ENCODE measurements at regions not wholly inside any gene's neighbourhood (a gene's known extent, or its start where the extent isn't known, plus 50 kb on each side); places are given as distances from the start of the nearest gene placed in this dataset.

DNA sequence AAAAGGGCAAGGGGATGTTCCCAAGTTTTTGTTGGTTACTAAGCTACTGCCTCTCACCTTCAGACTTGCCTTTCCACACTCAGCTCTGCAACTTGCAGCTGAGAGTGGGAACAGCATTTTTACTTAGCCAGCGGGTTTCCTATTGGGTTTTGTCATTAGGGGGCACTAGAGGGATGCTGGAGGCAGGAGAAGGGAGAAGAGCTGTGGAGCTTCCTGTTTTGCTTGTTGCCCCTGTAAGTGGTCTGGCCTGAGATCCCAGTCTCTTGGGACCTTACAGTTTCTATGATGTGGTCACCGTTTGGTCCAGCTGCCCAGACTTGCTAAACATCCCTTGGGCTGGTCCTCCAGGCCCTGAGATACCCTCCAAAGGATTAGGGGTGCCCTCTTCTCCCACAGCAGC is 209.6 kb upstream of the NLRP1 start:
- TF ChIP-seq POLR2A (IDR thresholded peaks at IDR 0.05) (no peak), POLR2AphosphoS5 (IDR thresholded peaks at IDR 0.05) (no peak)
- TF ChIP-seq, protein P1, sequence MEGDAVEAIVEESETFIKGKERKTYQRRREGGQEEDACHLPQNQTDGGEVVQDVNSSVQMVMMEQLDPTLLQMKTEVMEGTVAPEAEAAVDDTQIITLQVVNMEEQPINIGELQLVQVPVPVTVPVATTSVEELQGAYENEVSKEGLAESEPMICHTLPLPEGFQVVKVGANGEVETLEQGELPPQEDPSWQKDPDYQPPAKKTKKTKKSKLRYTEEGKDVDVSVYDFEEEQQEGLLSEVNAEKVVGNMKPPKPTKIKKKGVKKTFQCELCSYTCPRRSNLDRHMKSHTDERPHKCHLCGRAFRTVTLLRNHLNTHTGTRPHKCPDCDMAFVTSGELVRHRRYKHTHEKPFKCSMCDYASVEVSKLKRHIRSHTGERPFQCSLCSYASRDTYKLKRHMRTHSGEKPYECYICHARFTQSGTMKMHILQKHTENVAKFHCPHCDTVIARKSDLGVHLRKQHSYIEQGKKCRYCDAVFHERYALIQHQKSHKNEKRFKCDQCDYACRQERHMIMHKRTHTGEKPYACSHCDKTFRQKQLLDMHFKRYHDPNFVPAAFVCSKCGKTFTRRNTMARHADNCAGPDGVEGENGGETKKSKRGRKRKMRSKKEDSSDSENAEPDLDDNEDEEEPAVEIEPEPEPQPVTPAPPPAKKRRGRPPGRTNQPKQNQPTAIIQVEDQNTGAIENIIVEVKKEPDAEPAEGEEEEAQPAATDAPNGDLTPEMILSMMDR (IDR thresholded peaks at IDR 0.05 in 8 of 11, conservative IDR thresholded peaks at IDR 0.05 in 3 of 11) = peak in 1 of 11 experiments; percentile 12
- Histone ChIP-seq H3K36me3 (no peaks in the 10 kb centered on the region), H3K27ac (no peak overlapping the region), H3K4me1 (no peaks in the 10 kb centered on the region), H3K9me3 (peaks cover 0 to 18% (median 12%) of the 10 kb centered on the region in 8 donors), H3K27me3 (replicated peaks in 1 of 7) (peaks cover 0 to 44% (median 0%) of the 10 kb centered on the region in 7 donors), H3K4me3 (no peak overlapping the region)
- intact Hi-C loops (cut with DNase I; ENCODE audit: low total_unique reads) = no loop called here
- DNase-seq = no peak
- WGBS, 5 donors = 22 to 39% (median 38%) methylated on average over 2 of the region's 2 CpGs

DNA sequence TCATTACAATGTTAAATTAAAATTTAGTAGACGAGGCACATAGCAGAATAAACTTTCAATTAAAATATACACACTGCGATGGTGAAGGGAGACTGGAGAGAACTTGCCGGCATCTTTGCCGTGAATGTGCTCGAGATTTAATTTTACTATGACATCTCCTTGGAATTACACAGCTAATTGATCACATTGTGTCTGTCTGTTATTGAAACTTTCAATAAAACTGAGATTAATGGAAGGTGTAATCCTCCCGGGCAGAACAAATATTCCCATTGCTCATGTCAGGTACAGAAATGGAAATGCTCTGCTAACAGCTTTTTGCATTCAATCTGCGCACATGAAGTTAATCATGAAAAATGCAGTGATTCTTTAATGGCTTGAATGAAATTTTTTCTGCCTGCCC is 210.1 kb upstream of the NLRP1 start:
- no peak for DNase-seq
- no peaks in the 10 kb centered on the region for H3K36me3 ChIP-seq
- no peak overlapping the region for H3K4me3 ChIP-seq
- intact Hi-C loops (cut with DNase I; ENCODE audit: low total_unique reads) = no loop called here
- peaks cover 0 to 42% (median 0%) of the 10 kb centered on the region in 7 donors for H3K27me3 ChIP-seq (replicated peaks in 1 of 7)
- H3K27ac ChIP-seq = no peak overlapping the region
- peaks cover 0 to 18% (median 12%) of the 10 kb centered on the region in 8 donors for H3K9me3 ChIP-seq
- TF ChIP-seq POLR2AphosphoS5 (IDR thresholded peaks at IDR 0.05) = no peak
- TF ChIP-seq, protein P1 (IDR thresholded peaks at IDR 0.05 in 8 of 11, conservative IDR thresholded peaks at IDR 0.05 in 3 of 11) = no peak
- TF ChIP-seq POLR2A (IDR thresholded peaks at IDR 0.05) = no peak
- WGBS, 5 donors = 86 to 94% (median 88%) methylated on average over 7 of the region's 7 CpGs
- no peaks in the 10 kb centered on the region for H3K4me1 ChIP-seq

DNA sequence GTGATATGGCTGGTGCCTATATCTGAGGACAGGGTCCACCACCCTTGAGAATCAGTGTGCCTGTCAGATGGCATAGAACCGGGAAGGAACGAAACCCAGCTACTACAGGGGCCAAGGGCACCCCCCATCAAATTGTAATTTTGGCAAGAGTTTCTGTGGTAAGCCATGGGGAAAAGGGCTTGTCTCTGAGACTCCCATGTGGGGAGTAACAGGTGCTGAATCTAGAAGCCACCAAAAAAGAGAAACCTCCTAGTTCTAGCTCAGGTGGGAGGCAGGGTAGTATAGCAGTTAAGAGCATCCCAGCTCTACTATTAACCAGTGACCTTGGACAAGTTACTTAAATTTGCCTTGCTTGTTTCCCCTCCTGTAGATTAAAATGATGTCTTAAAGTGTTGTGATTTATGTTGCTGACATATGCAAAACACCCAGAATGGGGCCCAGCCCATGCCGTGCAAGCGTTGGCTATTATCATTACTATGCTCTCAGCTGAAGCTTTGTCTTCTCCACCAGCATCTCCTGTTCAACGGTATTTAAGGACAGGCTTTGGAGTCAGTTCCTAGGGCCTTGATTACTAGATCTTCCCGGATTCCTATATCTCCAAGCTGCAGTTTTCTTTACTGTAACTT is 210.7 kb upstream of the NLRP1 start:
- H3K27me3 ChIP-seq (replicated peaks in 1 of 7) = peaks cover 0 to 39% (median 0%) of the 10 kb centered on the region in 7 donors
- no peak for TF ChIP-seq POLR2A (IDR thresholded peaks at IDR 0.05)
- no peak for TF ChIP-seq POLR2AphosphoS5 (IDR thresholded peaks at IDR 0.05)
- intact Hi-C loops (cut with DNase I; ENCODE audit: low total_unique reads) = no loop called here
- peaks cover 0 to 18% (median 12%) of the 10 kb centered on the region in 8 donors for H3K9me3 ChIP-seq
- no peak overlapping the region for H3K4me3 ChIP-seq
- no peaks in the 10 kb centered on the region for H3K4me1 ChIP-seq
- no peak for DNase-seq
- 61 to 79% (median 72%) methylated on average over 6 of the region's 6 CpGs for WGBS, 5 donors
- H3K27ac ChIP-seq = no peak overlapping the region
- H3K36me3 ChIP-seq = no peaks in the 10 kb centered on the region

DNA sequence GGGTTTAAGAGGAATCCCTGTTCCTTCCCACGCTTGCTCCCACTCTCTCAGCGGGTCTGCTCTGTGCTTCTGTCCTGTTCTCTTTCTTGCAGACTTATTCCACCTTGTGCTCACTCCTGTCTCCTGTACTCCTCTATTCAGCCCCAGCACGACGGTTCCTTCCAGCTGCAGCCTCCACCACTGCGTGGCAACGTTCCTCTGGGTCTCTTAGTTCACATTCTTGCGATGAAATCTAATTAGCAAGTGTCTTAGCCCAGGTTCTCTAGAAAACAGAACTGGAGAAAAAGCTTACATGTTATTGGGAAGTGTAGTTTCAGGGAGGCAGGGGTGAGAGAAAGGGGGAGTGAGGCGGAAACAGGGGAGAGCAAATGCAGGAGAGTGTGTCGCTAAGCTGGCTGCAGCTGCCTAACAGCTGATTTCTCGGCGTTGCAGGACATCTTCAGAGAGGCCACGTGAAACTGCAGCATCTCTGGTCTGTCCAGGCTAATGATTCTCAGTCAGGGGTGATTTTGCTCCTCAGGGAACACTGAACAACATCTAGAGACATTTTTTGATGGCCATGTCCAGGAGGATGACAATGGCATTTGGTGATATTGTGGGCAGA is 213.2 kb upstream of the NLRP1 start:
- no peak overlapping the region for H3K4me3 ChIP-seq
- 36 to 43% (median 41%) methylated on average over 12 of the region's 12 CpGs for WGBS, 5 donors
- no peak for DNase-seq
- intact Hi-C loops (cut with DNase I; ENCODE audit: low total_unique reads) = no loop called here
- no peak overlapping the region for H3K27ac ChIP-seq
- H3K9me3 ChIP-seq = peaks cover 0 to 11% (median 9%) of the 10 kb centered on the region in 8 donors
- no peaks in the 10 kb centered on the region for H3K36me3 ChIP-seq
- H3K4me1 ChIP-seq = no peaks in the 10 kb centered on the region
- TF ChIP-seq POLR2AphosphoS5 (IDR thresholded peaks at IDR 0.05) = no peak
- TF ChIP-seq, protein P1 (IDR thresholded peaks at IDR 0.05 in 8 of 11, conservative IDR thresholded peaks at IDR 0.05 in 3 of 11) = no peak
- H3K27me3 ChIP-seq (replicated peaks in 1 of 7) = peaks cover 0 to 53% (median 0%) of the 10 kb centered on the region in 7 donors

All from spleen (tissue), 11 donors.